Left forelimb (tissue), 1 donor: ENCODE measurements at regions not wholly inside any gene's neighbourhood (a gene's known extent, or its start where the extent isn't known, plus 50 kb on each side); places are given as distances from the start of the nearest gene placed in this dataset.
"Not testable (repeated sequence)": the region's sequence is repeated elsewhere in the genome, so short reads cannot be mapped to it uniquely, and the experiment has no call there.

Source experiments
- DNase-seq: peaks from one replicate; pipeline ENCODE4 v3.0.0-alpha.2; 2018; ENCODE audit warnings: low spot score

DNA sequence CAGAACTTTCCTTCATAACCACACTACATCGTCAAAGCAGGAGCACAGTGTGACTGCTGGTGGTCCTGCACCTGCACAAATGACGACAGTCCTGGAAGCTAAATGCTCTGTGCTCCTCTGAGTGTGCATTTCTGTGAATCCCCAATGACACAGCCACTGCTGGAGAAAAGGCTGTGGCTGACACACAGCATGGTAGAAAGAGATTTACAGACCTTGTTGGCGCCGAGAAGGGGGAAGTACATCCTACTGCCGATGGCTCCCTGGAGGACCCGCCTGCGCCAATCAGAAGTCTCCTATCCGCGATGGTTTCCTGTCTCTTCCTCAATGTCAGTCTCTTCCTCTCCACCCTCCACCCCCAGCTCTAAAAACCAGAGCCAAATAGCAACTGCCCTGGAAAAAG, 115.4 kb upstream of the RAB4A start:
- DNase-seq = peak; percentile 78

DNA sequence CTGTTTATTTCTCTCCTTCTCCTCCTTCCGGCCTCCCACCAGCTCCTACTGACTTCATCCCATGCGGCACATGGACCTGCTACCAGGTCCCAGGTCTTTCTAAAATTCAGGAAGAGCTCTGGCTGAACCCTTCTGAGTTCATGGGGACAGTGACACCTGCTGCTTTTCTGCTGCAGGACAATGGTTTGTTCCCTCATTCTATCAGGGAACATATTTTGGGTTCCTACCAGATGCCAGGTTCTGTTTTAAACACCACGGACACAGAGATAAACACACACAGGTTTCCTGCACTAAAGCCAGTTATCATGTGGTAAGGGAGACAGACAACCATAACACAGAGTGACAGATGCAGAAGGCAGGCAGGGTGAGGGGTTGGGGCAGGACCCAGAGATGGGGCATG, 114.0 kb upstream of the RAB4A start:
- DNase-seq = no peak

DNA sequence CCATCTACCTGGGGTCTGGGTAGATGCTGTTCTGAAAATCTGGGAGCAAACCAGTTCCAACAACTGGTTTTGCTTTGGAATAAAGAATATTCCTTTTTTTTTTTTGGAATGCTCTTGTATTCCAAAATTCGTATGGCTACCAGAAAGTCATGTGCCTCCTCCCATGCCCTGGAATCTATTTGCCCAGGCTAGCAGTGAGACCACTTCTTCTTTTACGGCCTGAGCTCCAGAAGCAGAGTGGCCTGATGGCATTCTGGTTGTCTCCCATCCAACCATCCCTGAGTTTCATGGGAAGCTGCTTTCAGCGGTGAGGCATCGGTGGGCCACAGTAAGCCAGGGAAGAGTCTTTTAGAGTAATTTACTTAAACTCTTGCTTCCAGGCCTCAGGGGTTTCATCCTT, 113.4 kb upstream of the RAB4A start:
- no peak for DNase-seq

- no peak for DNase-seq
Observed at GRCh38 chr1:229158341-229158921, 112.5 kb upstream of the RAB4A start.

DNA sequence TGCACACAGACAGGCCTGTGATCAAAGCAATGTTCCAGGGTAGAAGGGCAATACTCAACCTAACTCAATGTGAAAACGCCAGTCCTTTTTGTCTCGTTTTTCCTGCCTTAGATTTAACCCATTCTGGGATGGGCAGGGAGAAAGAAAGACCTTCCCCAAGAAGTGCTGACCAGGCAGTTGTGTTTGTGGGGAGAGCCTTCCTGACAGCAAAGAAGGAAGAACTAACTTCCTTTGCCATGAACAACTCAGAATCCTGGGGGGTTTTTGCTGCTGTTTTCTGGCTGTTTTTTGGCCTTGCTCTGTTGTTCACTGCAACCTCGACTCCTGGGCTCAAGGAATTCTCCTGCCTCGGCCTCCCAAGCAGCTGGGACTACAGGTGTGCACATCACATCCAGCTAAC, 112.0 kb upstream of the RAB4A start:
- no peak for DNase-seq

- peak; percentile 42 for DNase-seq
Observed at GRCh38 chr1:229159668-229160544, 111.0 kb upstream of the RAB4A start.

DNA sequence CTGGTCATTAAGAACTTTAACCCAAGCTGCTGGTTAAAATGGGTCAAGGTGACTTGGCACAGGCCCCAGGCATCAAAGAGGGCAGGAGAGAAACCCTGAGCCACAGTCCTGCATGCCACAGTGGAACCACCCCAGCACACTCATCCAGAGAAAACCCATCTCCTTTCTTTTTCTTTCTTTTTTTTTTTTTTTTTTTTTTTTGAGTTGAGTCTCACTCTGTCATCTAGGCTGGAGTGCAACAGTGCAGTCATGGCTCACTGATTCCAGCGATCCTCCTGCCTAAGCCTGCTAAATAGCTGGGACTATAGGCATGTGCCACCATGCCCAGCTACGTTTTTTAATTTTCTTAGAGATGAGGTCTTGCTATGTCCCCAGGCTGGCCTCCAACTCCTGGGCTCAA, 109.2 kb upstream of the RAB4A start:
- no peak for DNase-seq

GRCh38 chr1:229162825-229163515, 107.9 kb upstream of the RAB4A start:
- no peak for DNase-seq

DNA sequence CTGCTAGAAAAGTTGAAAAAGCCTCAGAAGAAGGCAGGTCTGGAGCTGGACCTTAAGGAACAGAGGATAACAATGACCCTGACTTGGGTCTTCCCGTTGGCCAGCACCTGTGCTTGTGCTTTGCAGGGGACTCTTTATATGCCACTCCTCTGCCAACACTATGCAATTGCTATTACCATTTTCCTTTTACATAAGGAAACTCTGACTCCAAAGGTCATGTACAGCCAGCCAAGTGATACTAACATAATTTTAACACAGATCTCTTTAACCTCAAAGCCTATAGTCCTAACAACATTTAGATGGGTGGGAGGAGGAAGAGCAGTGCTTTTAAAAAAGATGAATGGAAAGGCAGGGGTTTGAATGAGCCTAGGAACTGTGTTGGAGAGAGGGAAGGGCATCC, 106.6 kb upstream of the RAB4A start:
- DNase-seq = no peak

DNA sequence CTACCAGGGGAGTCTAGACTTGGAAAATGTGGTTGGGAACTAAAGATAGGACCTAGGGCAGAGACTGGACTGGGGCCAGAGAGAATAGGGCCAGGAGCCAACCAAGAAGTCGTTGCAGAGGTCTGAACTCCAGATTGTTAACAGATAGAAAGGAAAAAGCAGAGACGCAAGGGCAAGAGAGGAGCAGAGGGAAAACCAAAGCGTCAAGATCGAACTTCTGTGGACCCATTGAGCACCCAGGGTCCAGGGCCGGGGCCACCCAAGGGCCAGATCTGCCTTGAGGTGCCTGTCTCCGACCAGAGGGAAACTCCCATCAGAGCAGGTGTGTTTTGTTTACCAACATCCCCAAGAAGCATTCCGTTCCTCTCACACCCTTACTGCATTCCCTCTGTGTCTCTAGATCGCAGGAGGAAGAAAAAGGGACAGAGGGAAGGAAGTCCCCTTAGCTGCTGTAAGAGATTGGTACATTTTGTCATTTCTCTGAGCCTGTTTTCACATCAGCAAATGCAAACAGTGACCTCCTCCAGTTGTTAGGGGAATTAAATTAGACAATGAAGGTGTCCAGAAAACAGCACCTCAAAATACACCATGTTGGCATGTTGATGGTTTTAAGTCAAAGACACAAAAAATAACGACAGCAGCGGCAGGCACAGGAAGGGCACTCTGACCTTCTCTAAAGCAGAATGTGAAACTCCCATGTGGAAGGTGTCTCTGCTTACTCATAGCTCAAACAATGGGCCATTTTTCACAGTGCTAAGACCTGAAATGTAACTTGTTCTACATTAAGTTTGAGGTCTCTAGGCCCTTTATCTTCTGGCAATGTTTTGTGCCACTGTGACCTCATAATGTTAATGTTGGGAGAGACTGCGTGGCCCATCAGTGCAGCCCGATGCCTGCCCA, 105.8 kb upstream of the RAB4A start:
- DNase-seq = no peak

DNA sequence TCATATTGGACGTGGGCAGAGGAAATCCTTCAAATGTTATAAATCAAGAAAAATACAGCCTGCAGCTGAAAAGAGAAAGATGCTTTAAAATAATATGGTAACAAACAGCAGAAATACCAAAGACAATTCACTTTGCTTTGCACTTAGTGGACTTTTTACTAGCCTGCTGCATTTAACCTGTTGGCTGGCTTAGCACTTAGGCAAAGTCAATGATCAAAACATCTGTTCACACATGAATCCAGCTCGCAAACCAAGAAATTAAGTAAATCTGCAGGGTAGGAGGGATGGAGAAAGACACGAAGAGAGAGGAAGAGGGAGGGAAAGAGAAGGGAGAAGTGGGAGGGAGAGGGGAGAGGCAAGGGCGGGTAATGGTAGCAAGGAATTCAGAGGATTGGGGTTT, 103.6 kb upstream of the RAB4A start:
- no peak for DNase-seq

DNA sequence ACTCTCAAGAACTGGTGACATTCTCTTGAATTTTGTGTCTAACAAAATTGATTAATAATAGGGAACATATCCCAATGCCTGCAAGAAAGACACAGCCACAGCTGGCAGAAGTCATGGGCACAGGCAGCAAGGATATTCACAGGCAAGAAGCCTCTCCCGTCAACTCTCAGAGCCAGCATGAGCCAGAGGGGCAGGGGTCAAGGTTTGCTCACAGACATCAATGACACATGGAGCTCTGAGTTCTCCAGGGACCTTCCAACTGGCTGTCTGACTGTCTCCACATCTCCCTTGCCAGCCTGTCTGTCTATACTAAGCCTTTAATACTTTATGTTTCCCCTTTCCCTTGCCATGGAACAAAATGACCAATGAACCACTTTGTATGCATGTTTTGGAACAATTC, 101.5 kb upstream of the RAB4A start:
- DNase-seq = no peak

- DNase-seq = peak; percentile 50
Observed at GRCh38 chr1:229170274-229170673, 100.6 kb upstream of the RAB4A start.

- DNase-seq = no peak
Observed at GRCh38 chr1:229170778-229171505, 100.0 kb upstream of the RAB4A start.

DNA sequence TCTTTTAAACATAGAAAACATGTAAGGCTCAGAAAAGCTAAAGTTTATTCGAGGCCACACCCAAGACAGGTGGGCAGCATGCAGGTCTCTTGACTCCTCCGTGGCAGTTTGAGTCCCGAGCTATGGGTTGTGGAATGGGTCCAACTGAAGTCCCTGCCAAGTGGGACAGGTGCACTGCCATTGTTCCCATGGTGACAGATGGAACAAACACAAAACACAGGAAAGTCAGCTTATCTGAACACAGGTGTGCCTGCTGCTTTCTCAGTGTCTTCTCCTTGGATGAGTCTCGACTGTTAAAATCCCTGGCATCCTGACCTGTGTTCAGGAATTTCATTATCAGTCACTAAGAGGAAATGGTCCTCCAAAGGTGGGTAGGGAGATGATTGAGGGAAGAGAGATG, 99.0 kb upstream of the RAB4A start:
- DNase-seq = peak; percentile 54

DNA sequence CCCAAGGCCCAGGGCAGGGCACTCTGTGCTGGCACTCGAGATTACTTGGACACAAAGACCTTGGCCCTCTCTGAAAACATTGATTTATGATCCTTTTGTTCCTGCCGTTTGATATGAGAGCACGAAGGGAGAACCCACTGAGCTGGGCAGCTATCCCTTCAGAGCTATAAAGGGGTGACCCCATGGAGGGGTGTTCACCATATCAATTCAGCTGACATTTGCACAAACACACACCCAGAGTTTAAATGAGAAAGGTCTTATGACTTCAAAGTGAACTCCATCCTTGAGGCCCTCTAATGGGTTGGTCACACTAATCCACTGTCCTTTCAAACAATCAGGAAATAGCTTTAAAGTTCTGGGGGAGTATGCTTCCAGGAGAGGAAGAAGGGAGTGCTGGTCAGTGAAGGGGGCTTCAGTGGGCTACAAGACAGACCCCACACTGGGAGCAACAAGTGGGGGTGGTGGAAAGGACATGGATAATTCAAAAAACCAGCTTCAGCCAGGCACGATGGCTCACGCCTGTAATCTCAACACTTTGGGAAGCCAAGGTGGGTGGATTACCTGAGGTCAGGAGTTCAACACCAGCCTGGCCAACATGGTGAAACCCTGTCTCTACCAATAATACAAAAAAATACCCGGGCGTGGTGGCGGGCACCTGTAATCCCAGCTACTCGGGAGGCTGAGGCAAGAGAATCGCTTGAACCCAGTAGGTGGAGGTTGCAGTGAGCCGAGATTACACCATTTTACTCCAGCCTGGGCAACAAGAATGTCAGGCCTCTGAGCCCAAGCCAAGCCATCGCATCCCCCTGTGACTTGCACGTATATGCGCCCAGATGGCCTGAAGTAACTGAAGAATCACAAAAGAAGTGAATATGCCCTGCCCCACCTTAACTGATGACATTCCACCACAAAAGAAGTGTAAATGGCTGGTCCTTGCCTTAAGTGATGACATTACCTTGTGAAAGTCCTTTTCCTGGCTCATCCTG, 97.1 kb upstream of the RAB4A start:
- not testable (repeated sequence) for DNase-seq

DNA sequence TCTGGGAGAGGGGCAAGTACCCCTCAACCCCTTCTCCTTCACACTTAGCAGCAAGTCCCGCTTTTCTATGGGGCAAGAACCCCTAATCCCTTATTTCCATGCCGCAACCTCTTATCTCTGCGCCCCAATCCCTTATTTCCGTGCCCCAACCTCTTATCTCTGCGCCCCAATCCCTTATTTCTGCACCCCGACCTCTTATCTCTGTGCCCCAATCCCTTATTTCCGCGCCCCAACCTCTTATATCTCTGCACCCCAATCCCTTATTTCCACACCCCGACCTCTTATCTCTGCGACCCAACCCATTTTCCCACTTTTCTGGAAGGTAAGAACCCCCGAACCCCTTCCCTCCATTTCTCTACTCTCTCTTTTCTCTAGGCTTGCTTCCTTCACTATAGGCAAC, 95.6 kb upstream of the RAB4A start:
- not testable (repeated sequence) for DNase-seq

- DNase-seq = not testable (repeated sequence)
Observed at GRCh38 chr1:229176457-229176856, 94.5 kb upstream of the RAB4A start.

- DNase-seq = no peak
Observed at GRCh38 chr1:229180161-229180560, 90.8 kb upstream of the RAB4A start.

- no peak for DNase-seq
Observed at GRCh38 chr1:229181419-229181818, 89.5 kb upstream of the RAB4A start.
